Keratinocyte (primary cell): ENCODE measurements at regions not wholly inside any gene's neighbourhood (a gene's known extent, or its start where the extent isn't known, plus 50 kb on each side); places are given as distances from the start of the nearest gene placed in this dataset.
"Not testable (repeated sequence)": the region's sequence is repeated elsewhere in the genome, so short reads cannot be mapped to it uniquely, and the experiment has no call there.

Experiments used
- DNase-seq: peaks from one replicate; pipeline ENCODE4 v3.0.0-alpha.2; 2011; ENCODE audit warnings: low read depth, missing footprints, low spot score
- FAIRE-seq: peaks from 2 replicates; lab custom pipeline; 2011; peaks lifted over from hg19 to GRCh38; lab: Jason Lieb, UNC
- H2AFZ ChIP-seq: 2 replicates; pipeline ENCODE4 v1.6.0; 2012; ENCODE audit warnings: low read length, control low read depth, inconsistent platforms; ENCODE audit not compliant: control insufficient read depth
- H3K27ac ChIP-seq: 2 replicates; pipeline ENCODE4 v1.5.1; 2011; ENCODE audit warnings: low read length; ENCODE audit not compliant: control insufficient read depth, insufficient read depth
- H3K27me3 ChIP-seq: 3 replicates; pipeline ENCODE4 v1.6.0; 2011; ENCODE audit warnings: low read length; ENCODE audit not compliant: control insufficient read depth, insufficient read depth; ENCODE audit errors: extremely low read depth
- H3K36me3 ChIP-seq, 2 experiments: 2 replicates in 1 of 2; 3 replicates in 1 of 2; pipeline ENCODE4 v1.5.1; 2011; ENCODE audit warnings: low read length in 2 of 2, mild to moderate bottlenecking in 1 of 2; ENCODE audit not compliant: control insufficient read depth in 2 of 2, insufficient read depth in 2 of 2; ENCODE audit errors: extremely low read depth in 1 of 2
- H3K4me1 ChIP-seq: 3 replicates; pipeline ENCODE4 v1.5.1; 2011; ENCODE audit warnings: low read length; ENCODE audit not compliant: control insufficient read depth, insufficient read depth; ENCODE audit errors: extremely low read depth
- H3K4me2 ChIP-seq: 3 replicates; pipeline ENCODE4 v1.6.0; 2011; ENCODE audit warnings: low read depth, low read length; ENCODE audit not compliant: control insufficient read depth, insufficient read depth; ENCODE audit errors: extremely low read depth
- H3K4me3 ChIP-seq, 3 experiments: fragments of 200-600 bp in 1 of 3; sonication (generic) in 1 of 3; 2 replicates in 2 of 3; 3 replicates in 1 of 3; pipeline ENCODE4 v1.5.1; 2011 to 2016; ENCODE audit warnings: low read length in 3 of 3, mild to moderate bottlenecking in 3 of 3, control low read depth in 2 of 3, inconsistent platforms in 1 of 3, low read depth in 1 of 3, mixed read lengths in 1 of 3, mixed run types in 1 of 3, moderate library complexity in 1 of 3; ENCODE audit not compliant: control insufficient read depth in 2 of 3, insufficient read depth in 2 of 3; ENCODE audit errors: extremely low read depth in 1 of 3
- H3K79me2 ChIP-seq: 2 replicates; pipeline ENCODE4 v1.6.0; 2012; ENCODE audit warnings: low read length; ENCODE audit not compliant: control insufficient read depth, insufficient read depth
- H3K9ac ChIP-seq: 3 replicates; pipeline ENCODE4 v1.6.0; 2011; ENCODE audit warnings: low read length; ENCODE audit not compliant: control insufficient read depth, insufficient read depth; ENCODE audit errors: extremely low read depth
- H3K9me1 ChIP-seq: 3 replicates; pipeline ENCODE4 v1.6.0; 2011; ENCODE audit warnings: low read length; ENCODE audit not compliant: control insufficient read depth, insufficient read depth; ENCODE audit errors: extremely low read depth
- H3K9me3 ChIP-seq: 2 replicates; pipeline ENCODE4 v1.5.1; 2012; ENCODE audit warnings: low read depth, low read length; ENCODE audit not compliant: control insufficient read depth
- H4K20me1 ChIP-seq: 3 replicates; pipeline ENCODE4 v1.6.0; 2011; ENCODE audit warnings: low read length; ENCODE audit not compliant: control insufficient read depth, insufficient read depth; ENCODE audit errors: extremely low read depth
- EZH2 ChIP-seq: IDR thresholded peaks from one replicate; pipeline ENCODE4 v1.6.1; 2012; ENCODE audit warnings: inconsistent platforms, mild to moderate bottlenecking, low read length, moderate library complexity
- dilution Hi-C: fragments of 300-500 bp; cut with MboI; formaldehyde crosslinking; loops from one replicate; pipeline ENCODE4 v1.7.0; 2020; ENCODE audit warnings: low sequenced_read_pairs; ENCODE audit not compliant: extremely low pct_ligation_motif_present
- TF ChIP-seq, protein P1 (sequence below), 3 experiments: IDR thresholded peaks in 1 of 3; conservative IDR thresholded peaks in 1 of 3; optimal IDR thresholded peaks in 1 of 3; 2 replicates in 2 of 3; 3 replicates in 1 of 3; pipeline versions ENCODE3 to v1.5.1; 2011; ENCODE audit warnings: low read length in 3 of 3, mild to moderate bottlenecking in 3 of 3, moderate library complexity in 2 of 3, control low read depth in 1 of 3, inconsistent platforms in 1 of 3; ENCODE audit not compliant: insufficient read depth in 2 of 3; ENCODE audit errors: extremely low read depth in 1 of 3

DNA sequence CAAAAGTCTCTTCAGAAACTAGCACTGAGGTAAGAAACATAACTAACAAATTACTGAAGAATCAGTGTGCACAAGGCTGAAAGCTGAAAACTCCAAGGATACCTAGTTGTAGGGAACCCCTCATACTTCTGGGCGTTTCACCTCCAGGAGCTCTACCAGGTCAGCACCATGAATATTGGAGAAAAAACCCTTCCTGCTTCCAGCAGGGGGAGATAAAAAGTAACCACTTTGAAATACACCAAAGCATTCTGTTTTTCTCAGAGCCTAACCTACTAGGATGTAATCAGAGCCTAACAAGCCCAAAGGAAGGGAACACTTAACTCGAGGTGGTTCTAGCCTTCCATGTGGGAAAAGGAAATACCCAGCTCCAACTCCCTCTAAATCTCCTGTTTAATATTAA lies 175.8 kb upstream of the MME start:
- dilution Hi-C loops: no loop called here
- H3K4me1 ChIP-seq: no peaks in the 10 kb centered on the region
- no peak overlapping the region for H3K4me3 ChIP-seq
- no peak overlapping the region for H2AFZ ChIP-seq
- no peak overlapping the region for H3K9ac ChIP-seq
- no peaks in the 10 kb centered on the region for H3K9me1 ChIP-seq
- FAIRE-seq: no peak
- no peaks in the 10 kb centered on the region for H4K20me1 ChIP-seq
- TF ChIP-seq, protein P1, sequence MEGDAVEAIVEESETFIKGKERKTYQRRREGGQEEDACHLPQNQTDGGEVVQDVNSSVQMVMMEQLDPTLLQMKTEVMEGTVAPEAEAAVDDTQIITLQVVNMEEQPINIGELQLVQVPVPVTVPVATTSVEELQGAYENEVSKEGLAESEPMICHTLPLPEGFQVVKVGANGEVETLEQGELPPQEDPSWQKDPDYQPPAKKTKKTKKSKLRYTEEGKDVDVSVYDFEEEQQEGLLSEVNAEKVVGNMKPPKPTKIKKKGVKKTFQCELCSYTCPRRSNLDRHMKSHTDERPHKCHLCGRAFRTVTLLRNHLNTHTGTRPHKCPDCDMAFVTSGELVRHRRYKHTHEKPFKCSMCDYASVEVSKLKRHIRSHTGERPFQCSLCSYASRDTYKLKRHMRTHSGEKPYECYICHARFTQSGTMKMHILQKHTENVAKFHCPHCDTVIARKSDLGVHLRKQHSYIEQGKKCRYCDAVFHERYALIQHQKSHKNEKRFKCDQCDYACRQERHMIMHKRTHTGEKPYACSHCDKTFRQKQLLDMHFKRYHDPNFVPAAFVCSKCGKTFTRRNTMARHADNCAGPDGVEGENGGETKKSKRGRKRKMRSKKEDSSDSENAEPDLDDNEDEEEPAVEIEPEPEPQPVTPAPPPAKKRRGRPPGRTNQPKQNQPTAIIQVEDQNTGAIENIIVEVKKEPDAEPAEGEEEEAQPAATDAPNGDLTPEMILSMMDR (optimal IDR thresholded peaks at IDR 0.05 in 1 of 3, IDR thresholded peaks at IDR 0.05 in 1 of 3, conservative IDR thresholded peaks at IDR 0.05 in 1 of 3; ENCODE audit: extremely low read depth in 1 of 3, insufficient read depth in 2 of 3, low read length in 3 of 3): peak in 2 of 3 experiments; percentile 20 to 43
- TF ChIP-seq EZH2: no peak
- H3K79me2 ChIP-seq: no peaks in the 10 kb centered on the region
- no peaks in the 10 kb centered on the region for H3K36me3 ChIP-seq
- no peaks in the 10 kb centered on the region for H3K27me3 ChIP-seq
- no peak overlapping the region for H3K27ac ChIP-seq
- H3K4me2 ChIP-seq: no peak overlapping the region
- no peaks in the 10 kb centered on the region for H3K9me3 ChIP-seq
- DNase-seq: no peak

DNA sequence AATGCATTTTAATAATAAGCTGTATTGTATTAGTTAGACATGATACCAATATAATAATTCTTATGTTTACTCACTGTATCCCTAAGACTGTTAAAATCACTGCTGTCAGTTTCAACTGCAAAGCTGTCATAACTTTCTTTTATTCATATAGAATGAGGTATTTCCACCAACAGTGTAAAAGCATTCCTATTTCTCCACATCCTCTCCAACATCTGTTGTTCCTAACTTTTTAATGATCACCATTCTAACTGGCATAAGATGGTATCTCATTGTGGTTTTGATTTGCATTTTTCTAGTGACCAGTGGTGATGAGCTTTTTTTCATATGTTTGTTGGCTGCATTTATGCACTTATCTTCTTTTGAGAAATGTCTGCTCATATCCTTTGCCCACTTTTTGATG lies 177.6 kb upstream of the MME start:
- H4K20me1 ChIP-seq, H3K9me1 ChIP-seq, dilution Hi-C loops, H3K36me3 ChIP-seq, H3K9me3 ChIP-seq, H3K4me3 ChIP-seq, FAIRE-seq, H3K79me2 ChIP-seq, H3K9ac ChIP-seq, H2AFZ ChIP-seq, H3K27ac ChIP-seq, H3K4me2 ChIP-seq, H3K4me1 ChIP-seq, H3K27me3 ChIP-seq, DNase-seq: not testable (repeated sequence)

DNA sequence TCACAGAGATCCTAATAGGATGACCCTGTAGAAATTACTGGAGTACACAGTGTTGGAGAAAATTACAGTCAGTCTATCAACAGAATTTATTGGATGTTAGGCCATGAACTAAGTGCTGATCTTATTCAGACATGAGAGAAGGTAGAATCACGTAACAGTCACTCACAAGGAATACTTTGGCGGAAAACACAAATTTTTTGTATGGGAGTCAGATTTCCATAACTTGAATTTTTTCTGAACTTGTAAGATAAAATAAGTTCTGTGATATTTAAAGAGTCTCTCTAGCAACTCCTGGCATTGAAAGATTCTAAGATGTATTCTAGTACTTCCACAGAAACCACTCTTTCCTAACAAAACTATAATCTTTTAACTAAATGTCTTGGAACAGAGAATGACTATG lies 178.8 kb upstream of the MME start:
- dilution Hi-C loops: no loop called here
- no peaks in the 10 kb centered on the region for H3K9me3 ChIP-seq
- no peak for DNase-seq

More for the DNA sequence above, 178.8 kb upstream of the MME start:
- H4K20me1 ChIP-seq: no peaks in the 10 kb centered on the region
- no peak overlapping the region for H3K4me3 ChIP-seq
- H3K27me3 ChIP-seq: no peaks in the 10 kb centered on the region
- no peak overlapping the region for H2AFZ ChIP-seq
- H3K9ac ChIP-seq: no peak overlapping the region
- no peaks in the 10 kb centered on the region for H3K4me1 ChIP-seq
- no peak overlapping the region for H3K27ac ChIP-seq
- H3K36me3 ChIP-seq: no peaks in the 10 kb centered on the region
- no peaks in the 10 kb centered on the region for H3K79me2 ChIP-seq
- no peak for TF ChIP-seq EZH2
- TF ChIP-seq, protein P1 (optimal IDR thresholded peaks at IDR 0.05 in 1 of 3, IDR thresholded peaks at IDR 0.05 in 1 of 3, conservative IDR thresholded peaks at IDR 0.05 in 1 of 3; ENCODE audit: extremely low read depth in 1 of 3, insufficient read depth in 2 of 3, low read length in 3 of 3): no peak
- no peaks in the 10 kb centered on the region for H3K9me1 ChIP-seq
- no peak for FAIRE-seq
- H3K4me2 ChIP-seq: no peak overlapping the region
